Right lobe of liver (tissue), 4 donors: ENCODE measurements at regions not wholly inside any gene's neighbourhood (a gene's known extent, or its start where the extent isn't known, plus 50 kb on each side); places are given as distances from the start of the nearest gene placed in this dataset.

Experiments
- CTCF ChIP-seq, 4 donors: fragments of 200-600 bp in 3 of 4; fragments of 450-650 bp in 1 of 4; IDR thresholded peaks; one replicate each; pipeline versions ENCODE4 v1.5.1 to v1.8.0; 2016 to 2022; ENCODE audit warnings: antibody characterized with exemption in 4 of 4, mild to moderate bottlenecking in 2 of 4
- POLR2A ChIP-seq: fragments of 450-650 bp; IDR thresholded peaks from one replicate; pipeline ENCODE4 v1.6.1; 2017; ENCODE audit warnings: antibody characterized with exemption, mild to moderate bottlenecking
- donor health status: DM: no; HTN: no; CAD: no.
- donor health status: DM: no; HTN: no; CAD: no.
- donor health status: DM: no; HTN: yes; CAD: no.

GRCh38 chr20:12111431-12112088 is 193.9 kb downstream of the BTBD3 start:
- TF ChIP-seq CTCF (IDR thresholded peaks at IDR 0.05) (no peak), POLR2A (no peak)
